ENCODE measurements at regions not wholly inside any gene's neighbourhood (a gene's known extent, or its start where the extent isn't known, plus 50 kb on each side); places are given as distances from the start of the nearest gene placed in this dataset.

DNA sequence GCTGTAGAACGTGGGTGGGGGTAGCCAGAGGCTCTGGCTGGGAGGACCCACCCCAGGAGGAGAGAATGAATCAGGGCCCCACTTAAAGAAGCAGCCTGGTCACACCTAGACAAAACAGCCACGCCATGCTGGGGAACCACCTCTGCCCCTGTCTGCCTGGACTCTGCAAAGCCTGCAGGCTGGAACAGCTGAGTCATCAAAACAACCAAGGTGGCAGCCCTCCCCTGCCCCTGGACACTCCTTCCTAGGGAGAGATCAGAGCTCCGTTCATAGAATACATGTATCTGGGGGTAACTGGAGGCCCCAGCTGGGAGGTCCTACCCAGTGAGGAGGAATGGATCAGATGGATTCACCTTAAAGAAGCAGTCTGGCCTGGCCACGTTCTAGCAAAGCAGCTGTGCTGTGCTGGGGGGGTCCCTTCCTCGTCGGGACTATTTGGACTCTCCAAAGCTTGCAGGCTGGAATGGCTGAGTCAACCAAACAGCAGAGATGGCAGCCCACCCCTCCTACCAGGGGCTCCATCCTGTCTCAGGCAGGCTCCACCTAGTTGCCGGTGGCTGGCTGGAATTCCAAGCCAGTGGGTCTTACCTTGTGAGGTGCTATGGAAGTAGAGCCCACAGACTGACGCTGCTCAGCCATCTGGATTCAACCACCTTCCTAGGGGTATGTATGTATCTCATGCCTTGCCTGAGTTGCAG is 50.5 kb upstream of the NT5C1B start:
- DNase-seq, result no peak

All from NCI-H1417 treated with DMSO at 0.1 percent for 48 hours (cell line).